HepG2 (cell line): ENCODE measurements at regions not wholly inside any gene's neighbourhood (a gene's known extent, or its start where the extent isn't known, plus 50 kb on each side); places are given as distances from the start of the nearest gene placed in this dataset.

Experiments
- GTF2F1 ChIP-seq: fragments of 150-350 bp; IDR thresholded peaks from 2 replicates; pipeline ENCODE4 v1.6.1; 2014; ENCODE audit warnings: low read length
- HDAC2 ChIP-seq: sonication (generic); formaldehyde crosslinking; IDR thresholded peaks from 2 replicates; pipeline ENCODE4 v1.4.0; 2020; ENCODE audit warnings: missing genetic modification reagents
- MEIS2 ChIP-seq: sonication (generic); formaldehyde crosslinking; IDR thresholded peaks from 2 replicates; pipeline ENCODE4 v1.9.0; 2021; ENCODE audit warnings: mild to moderate bottlenecking, missing genetic modification reagents
- MXI1 ChIP-seq: IDR thresholded peaks from 3 replicates; pipeline ENCODE4 v1.6.1; 2012; ENCODE audit warnings: low read depth, low read length, inconsistent platforms, borderline replicate concordance
- NCOA2 ChIP-seq: sonication (generic); formaldehyde crosslinking; IDR thresholded peaks from 2 replicates; pipeline ENCODE4 v1.8.0; 2022; ENCODE audit warnings: inconsistent platforms
- SOX5 ChIP-seq: IDR thresholded peaks from 2 replicates; pipeline ENCODE4 v1.6.1; 2016; ENCODE audit warnings: borderline replicate concordance
- TRIM24 ChIP-seq: sonication (generic); formaldehyde crosslinking; IDR thresholded peaks from 2 replicates; pipeline ENCODE4 v1.8.0; 2022; ENCODE audit warnings: mild to moderate bottlenecking, missing genetic modification reagents
- ZFY ChIP-seq: sonication (generic); formaldehyde crosslinking; IDR thresholded peaks from 2 replicates; pipeline ENCODE4 v1.4.0; 2020; ENCODE audit warnings: missing genetic modification reagents
- ZNF17 ChIP-seq: sonication (generic); formaldehyde crosslinking; IDR thresholded peaks from 2 replicates; pipeline ENCODE4 v1.5.0; 2020; ENCODE audit warnings: mild to moderate bottlenecking, missing genetic modification reagents
- ZNF44 ChIP-seq: sonication (generic); formaldehyde crosslinking; IDR thresholded peaks from 2 replicates; pipeline ENCODE4 v1.5.1; 2020; ENCODE audit warnings: mild to moderate bottlenecking, missing genetic modification reagents
- ZNF614 ChIP-seq: IDR thresholded peaks from 2 replicates; pipeline ENCODE4 v1.6.1; 2018; ENCODE audit warnings: missing biosample characterization, missing genetic modification reagents, inconsistent platforms, borderline replicate concordance
- ZNF737 ChIP-seq: sonication (generic); formaldehyde crosslinking; IDR thresholded peaks from 2 replicates; pipeline ENCODE4 v1.5.0; 2020; ENCODE audit warnings: missing genetic modification reagents, mild to moderate bottlenecking, borderline replicate concordance
- TF ChIP-seq, protein P1 (sequence below): sonication (generic); formaldehyde crosslinking; IDR thresholded peaks from 2 replicates; pipeline ENCODE4 v1.4.0; 2020; ENCODE audit warnings: missing genetic modification reagents, mild to moderate bottlenecking, borderline replicate concordance
- TF ChIP-seq, protein P2 (sequence below): IDR thresholded peaks from 2 replicates; pipeline ENCODE4 v1.6.1; 2016; ENCODE audit warnings: low read depth
- TF ChIP-seq, protein P3 (sequence below): sonication (generic); formaldehyde crosslinking; IDR thresholded peaks from 2 replicates; pipeline ENCODE4 v1.9.0; 2021; ENCODE audit warnings: mild to moderate bottlenecking, missing genetic modification reagents

DNA sequence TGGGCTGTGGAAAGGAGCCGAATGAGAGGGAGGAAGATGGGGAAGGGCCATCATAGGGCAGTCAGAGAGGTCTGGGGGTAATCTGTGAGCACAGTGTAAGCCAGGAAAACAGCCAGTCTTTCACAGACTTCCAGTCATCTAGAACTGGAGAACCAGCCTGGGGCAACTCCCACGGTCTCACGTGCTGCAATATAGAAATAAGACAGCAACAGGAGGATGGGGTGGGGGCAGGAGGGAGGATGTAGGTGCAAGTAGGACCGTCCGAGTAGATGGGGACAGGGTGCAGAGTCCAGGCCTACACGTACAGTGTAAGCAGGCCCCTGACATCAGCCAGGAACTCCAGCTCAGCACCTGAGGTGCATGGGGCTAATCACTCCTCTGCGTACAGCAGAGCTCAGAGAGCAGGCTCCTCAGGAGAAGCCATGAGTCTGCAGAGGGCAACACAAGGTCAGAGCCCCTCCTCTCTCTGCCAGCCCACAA lies 58.2 kb upstream of the TNFAIP3 start (continued):
- no peak for TF ChIP-seq MXI1
- TF ChIP-seq MEIS2 = no peak
- no peak for TF ChIP-seq GTF2F1
- TF ChIP-seq, protein P1, sequence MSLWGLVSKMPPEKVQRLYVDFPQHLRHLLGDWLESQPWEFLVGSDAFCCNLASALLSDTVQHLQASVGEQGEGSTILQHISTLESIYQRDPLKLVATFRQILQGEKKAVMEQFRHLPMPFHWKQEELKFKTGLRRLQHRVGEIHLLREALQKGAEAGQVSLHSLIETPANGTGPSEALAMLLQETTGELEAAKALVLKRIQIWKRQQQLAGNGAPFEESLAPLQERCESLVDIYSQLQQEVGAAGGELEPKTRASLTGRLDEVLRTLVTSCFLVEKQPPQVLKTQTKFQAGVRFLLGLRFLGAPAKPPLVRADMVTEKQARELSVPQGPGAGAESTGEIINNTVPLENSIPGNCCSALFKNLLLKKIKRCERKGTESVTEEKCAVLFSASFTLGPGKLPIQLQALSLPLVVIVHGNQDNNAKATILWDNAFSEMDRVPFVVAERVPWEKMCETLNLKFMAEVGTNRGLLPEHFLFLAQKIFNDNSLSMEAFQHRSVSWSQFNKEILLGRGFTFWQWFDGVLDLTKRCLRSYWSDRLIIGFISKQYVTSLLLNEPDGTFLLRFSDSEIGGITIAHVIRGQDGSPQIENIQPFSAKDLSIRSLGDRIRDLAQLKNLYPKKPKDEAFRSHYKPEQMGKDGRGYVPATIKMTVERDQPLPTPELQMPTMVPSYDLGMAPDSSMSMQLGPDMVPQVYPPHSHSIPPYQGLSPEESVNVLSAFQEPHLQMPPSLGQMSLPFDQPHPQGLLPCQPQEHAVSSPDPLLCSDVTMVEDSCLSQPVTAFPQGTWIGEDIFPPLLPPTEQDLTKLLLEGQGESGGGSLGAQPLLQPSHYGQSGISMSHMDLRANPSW = no peak
- 0 out of 2 replicates have a peak, but pooled peaks have one; percentile 68 for TF ChIP-seq ZNF614 (CRISPR knock-in tag)
- TF ChIP-seq, protein P2, sequence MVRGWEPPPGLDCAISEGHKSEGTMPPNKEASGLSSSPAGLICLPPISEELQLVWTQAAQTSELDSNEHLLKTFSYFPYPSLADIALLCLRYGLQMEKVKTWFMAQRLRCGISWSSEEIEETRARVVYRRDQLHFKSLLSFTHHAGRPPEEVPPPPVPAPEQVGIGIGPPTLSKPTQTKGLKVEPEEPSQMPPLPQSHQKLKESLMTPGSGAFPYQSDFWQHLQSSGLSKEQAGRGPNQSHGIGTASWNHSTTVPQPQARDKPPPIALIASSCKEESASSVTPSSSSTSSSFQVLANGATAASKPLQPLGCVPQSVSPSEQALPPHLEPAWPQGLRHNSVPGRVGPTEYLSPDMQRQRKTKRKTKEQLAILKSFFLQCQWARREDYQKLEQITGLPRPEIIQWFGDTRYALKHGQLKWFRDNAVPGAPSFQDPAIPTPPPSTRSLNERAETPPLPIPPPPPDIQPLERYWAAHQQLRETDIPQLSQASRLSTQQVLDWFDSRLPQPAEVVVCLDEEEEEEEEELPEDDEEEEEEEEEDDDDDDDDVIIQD (CRISPR knock-in tag) = peak; percentile 76; the same call in 1 of the 2 replicates
- TF ChIP-seq ZFY (CRISPR knock-in tag) = peak; percentile 81
- peak; percentile 59 for TF ChIP-seq SOX5 (CRISPR knock-in tag)
- peak; percentile 88 for TF ChIP-seq HDAC2 (CRISPR knock-in tag)
- no peak for TF ChIP-seq ZNF737 (CRISPR knock-in tag)
- no peak; the same call in 1 of the 2 replicates for TF ChIP-seq ZNF44 (CRISPR knock-in tag)
- TF ChIP-seq, protein P3, sequence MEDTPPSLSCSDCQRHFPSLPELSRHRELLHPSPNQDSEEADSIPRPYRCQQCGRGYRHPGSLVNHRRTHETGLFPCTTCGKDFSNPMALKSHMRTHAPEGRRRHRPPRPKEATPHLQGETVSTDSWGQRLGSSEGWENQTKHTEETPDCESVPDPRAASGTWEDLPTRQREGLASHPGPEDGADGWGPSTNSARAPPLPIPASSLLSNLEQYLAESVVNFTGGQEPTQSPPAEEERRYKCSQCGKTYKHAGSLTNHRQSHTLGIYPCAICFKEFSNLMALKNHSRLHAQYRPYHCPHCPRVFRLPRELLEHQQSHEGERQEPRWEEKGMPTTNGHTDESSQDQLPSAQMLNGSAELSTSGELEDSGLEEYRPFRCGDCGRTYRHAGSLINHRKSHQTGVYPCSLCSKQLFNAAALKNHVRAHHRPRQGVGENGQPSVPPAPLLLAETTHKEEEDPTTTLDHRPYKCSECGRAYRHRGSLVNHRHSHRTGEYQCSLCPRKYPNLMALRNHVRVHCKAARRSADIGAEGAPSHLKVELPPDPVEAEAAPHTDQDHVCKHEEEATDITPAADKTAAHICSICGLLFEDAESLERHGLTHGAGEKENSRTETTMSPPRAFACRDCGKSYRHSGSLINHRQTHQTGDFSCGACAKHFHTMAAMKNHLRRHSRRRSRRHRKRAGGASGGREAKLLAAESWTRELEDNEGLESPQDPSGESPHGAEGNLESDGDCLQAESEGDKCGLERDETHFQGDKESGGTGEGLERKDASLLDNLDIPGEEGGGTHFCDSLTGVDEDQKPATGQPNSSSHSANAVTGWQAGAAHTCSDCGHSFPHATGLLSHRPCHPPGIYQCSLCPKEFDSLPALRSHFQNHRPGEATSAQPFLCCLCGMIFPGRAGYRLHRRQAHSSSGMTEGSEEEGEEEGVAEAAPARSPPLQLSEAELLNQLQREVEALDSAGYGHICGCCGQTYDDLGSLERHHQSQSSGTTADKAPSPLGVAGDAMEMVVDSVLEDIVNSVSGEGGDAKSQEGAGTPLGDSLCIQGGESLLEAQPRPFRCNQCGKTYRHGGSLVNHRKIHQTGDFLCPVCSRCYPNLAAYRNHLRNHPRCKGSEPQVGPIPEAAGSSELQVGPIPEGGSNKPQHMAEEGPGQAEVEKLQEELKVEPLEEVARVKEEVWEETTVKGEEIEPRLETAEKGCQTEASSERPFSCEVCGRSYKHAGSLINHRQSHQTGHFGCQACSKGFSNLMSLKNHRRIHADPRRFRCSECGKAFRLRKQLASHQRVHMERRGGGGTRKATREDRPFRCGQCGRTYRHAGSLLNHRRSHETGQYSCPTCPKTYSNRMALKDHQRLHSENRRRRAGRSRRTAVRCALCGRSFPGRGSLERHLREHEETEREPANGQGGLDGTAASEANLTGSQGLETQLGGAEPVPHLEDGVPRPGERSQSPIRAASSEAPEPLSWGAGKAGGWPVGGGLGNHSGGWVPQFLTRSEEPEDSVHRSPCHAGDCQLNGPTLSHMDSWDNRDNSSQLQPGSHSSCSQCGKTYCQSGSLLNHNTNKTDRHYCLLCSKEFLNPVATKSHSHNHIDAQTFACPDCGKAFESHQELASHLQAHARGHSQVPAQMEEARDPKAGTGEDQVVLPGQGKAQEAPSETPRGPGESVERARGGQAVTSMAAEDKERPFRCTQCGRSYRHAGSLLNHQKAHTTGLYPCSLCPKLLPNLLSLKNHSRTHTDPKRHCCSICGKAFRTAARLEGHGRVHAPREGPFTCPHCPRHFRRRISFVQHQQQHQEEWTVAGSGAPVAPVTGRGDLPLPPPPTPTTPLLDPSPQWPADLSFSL (CRISPR knock-in tag) = no peak
- peak; percentile 64 for TF ChIP-seq NCOA2 (CRISPR knock-in tag)
- TF ChIP-seq TRIM24 (CRISPR knock-in tag) = 0 out of 2 replicates have a peak, but pooled peaks have one; percentile 46
- no peak for TF ChIP-seq ZNF17
